HG02938 (cell line): ENCODE measurements at regions not wholly inside any gene's neighbourhood (a gene's known extent, or its start where the extent isn't known, plus 50 kb on each side); places are given as distances from the start of the nearest gene placed in this dataset.

Source experiments
- ATAC-seq: cut with Tn5 transposase; IDR thresholded peaks from one replicate; pipeline ENCODE4 v1.9.1; 2021; ENCODE audit warnings: mild to moderate bottlenecking, moderate library complexity; ENCODE audit not compliant: unreplicated experiment

GRCh38 chr9:14560194-14560593, 133.0 kb downstream of the ZDHHC21 start:
- ATAC-seq: peak; percentile 77

- ATAC-seq: no peak
Observed at GRCh38 chr9:14554886-14555285, 138.3 kb downstream of the ZDHHC21 start.

GRCh38 chr9:14547245-14548060, 145.8 kb downstream of the ZDHHC21 start:
- no peak for ATAC-seq

GRCh38 chr9:14546693-14547092, 146.5 kb downstream of the ZDHHC21 start:
- ATAC-seq: no peak

- ATAC-seq: no peak
Observed at GRCh38 chr9:14542071-14542470, 151.2 kb downstream of the ZDHHC21 start.

GRCh38 chr9:14538526-14538925, 154.7 kb downstream of the ZDHHC21 start:
- no peak for ATAC-seq

- ATAC-seq: no peak
Observed at GRCh38 chr9:14535161-14535955, 157.9 kb downstream of the ZDHHC21 start.

GRCh38 chr9:14533867-14534640, 159.2 kb downstream of the ZDHHC21 start:
- no peak for ATAC-seq

GRCh38 chr9:14532456-14533115, 160.6 kb downstream of the ZDHHC21 start:
- no peak for ATAC-seq

GRCh38 chr9:14531341-14532269, 161.6 kb downstream of the ZDHHC21 start:
- no peak for ATAC-seq

GRCh38 chr9:14530841-14531240, 162.4 kb downstream of the ZDHHC21 start:
- ATAC-seq: no peak

GRCh38 chr9:14530366-14530765, 162.9 kb downstream of the ZDHHC21 start:
- no peak for ATAC-seq

GRCh38 chr9:14529629-14530028, 163.6 kb downstream of the ZDHHC21 start:
- ATAC-seq: no peak

- no peak for ATAC-seq
Observed at GRCh38 chr9:14529054-14529453, 164.2 kb downstream of the ZDHHC21 start.

- no peak for ATAC-seq
Observed at GRCh38 chr9:14526504-14526903, 166.7 kb downstream of the ZDHHC21 start.

GRCh38 chr9:14525856-14526255, 167.4 kb downstream of the ZDHHC21 start:
- ATAC-seq: no peak

- no peak for ATAC-seq
Observed at GRCh38 chr9:14524873-14525515, 168.2 kb downstream of the ZDHHC21 start.

- ATAC-seq: no peak
Observed at GRCh38 chr9:14523545-14523944, 169.7 kb downstream of the ZDHHC21 start.
